ENCODE measurements at regions not wholly inside any gene's neighbourhood (a gene's known extent, or its start where the extent isn't known, plus 50 kb on each side); places are given as distances from the start of the nearest gene placed in this dataset.

- TF ChIP-seq CTCF (IDR thresholded peaks at IDR 0.05; ENCODE audit: low read depth, low read length, missing input control) (no peak), JUND (IDR thresholded peaks at IDR 0.05) (no peak), TAF1 (conservative IDR thresholded peaks at IDR 0.05) (no peak), REST (IDR thresholded peaks at IDR 0.05) (no peak), GABPA (IDR thresholded peaks at IDR 0.05 in 1 of 2, conservative IDR thresholded peaks at IDR 0.05 in 1 of 2) (no peak), EGR1 (IDR thresholded peaks at IDR 0.05; ENCODE audit: low read depth in 2 of 2) (no peak), RXRA (IDR thresholded peaks at IDR 0.05) (no peak)
Measured at GRCh38 chr2:129091620-129092019, 773.0 kb upstream of the HS6ST1 start.

Data from liver (tissue), 3 donors.